Mesothelial cell of epicardium (in vitro differentiated cells): ENCODE measurements at regions not wholly inside any gene's neighbourhood (a gene's known extent, or its start where the extent isn't known, plus 50 kb on each side); places are given as distances from the start of the nearest gene placed in this dataset.

Experiments
- DNase-seq, 2 experiments: peaks; one replicate each; pipeline ENCODE4 v3.0.0; 2021; ENCODE audit warnings: low spot score in 2 of 2; ENCODE audit not compliant: unreplicated experiment in 2 of 2
- H3K27ac Mint-ChIP-seq: 2 replicates; pipeline ENCODE4 v1.8.0; 2021; ENCODE audit warnings: mixed read lengths
- H3K27me3 Mint-ChIP-seq: 2 replicates; pipeline ENCODE4 v1.8.0; 2021; ENCODE audit warnings: low read depth, mixed read lengths
- H3K36me3 Mint-ChIP-seq: 2 replicates; pipeline ENCODE4 v1.8.0; 2021; ENCODE audit warnings: mixed read lengths
- H3K4me1 Mint-ChIP-seq: 2 replicates; pipeline ENCODE4 v1.8.0; 2021; ENCODE audit warnings: mixed read lengths
- H3K4me3 Mint-ChIP-seq: 2 replicates; pipeline ENCODE4 v1.8.0; 2021; ENCODE audit warnings: mild to moderate bottlenecking, moderate library complexity, mixed read lengths
- H3K9me3 Mint-ChIP-seq: 2 replicates; pipeline ENCODE4 v1.8.0; 2021; ENCODE audit warnings: mixed read lengths
- TF ChIP-seq, protein P1 (sequence below): fragments of 200-600 bp; sonication (generic); IDR thresholded peaks from one replicate; pipeline ENCODE4 v1.5.0; 2021; ENCODE audit warnings: antibody characterized with exemption; ENCODE audit not compliant: unreplicated experiment

DNA sequence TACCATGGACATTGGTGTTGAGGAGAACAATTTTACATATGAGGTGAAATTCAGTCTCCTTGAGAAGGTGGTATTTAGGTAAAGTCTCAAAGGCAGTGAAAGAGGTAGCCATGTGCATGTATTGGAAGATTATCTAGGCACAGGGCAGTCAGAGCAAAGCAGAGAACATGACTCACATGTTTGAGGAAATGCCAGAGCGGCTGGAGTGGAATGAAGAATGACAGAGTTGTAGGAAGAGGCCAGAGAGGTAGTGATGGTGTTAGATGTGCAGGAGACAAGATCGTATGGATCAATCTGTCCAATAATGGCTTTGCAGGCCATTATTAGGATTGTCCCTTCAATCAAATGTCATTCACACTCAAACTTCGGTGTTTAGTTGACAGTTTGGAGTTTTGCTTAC is 449.4 kb upstream of the PTCHD4 start:
- Mint-ChIP-seq H3K9me3 (peaks cover 11% of the 10 kb centered on the region), H3K4me3 (no peak overlapping the region), H3K4me1 (peaks cover 5% of the 10 kb centered on the region), H3K36me3 (no peaks in the 10 kb centered on the region), H3K27ac (no peak overlapping the region), H3K27me3 (no peaks in the 10 kb centered on the region)
- TF ChIP-seq, protein P1, sequence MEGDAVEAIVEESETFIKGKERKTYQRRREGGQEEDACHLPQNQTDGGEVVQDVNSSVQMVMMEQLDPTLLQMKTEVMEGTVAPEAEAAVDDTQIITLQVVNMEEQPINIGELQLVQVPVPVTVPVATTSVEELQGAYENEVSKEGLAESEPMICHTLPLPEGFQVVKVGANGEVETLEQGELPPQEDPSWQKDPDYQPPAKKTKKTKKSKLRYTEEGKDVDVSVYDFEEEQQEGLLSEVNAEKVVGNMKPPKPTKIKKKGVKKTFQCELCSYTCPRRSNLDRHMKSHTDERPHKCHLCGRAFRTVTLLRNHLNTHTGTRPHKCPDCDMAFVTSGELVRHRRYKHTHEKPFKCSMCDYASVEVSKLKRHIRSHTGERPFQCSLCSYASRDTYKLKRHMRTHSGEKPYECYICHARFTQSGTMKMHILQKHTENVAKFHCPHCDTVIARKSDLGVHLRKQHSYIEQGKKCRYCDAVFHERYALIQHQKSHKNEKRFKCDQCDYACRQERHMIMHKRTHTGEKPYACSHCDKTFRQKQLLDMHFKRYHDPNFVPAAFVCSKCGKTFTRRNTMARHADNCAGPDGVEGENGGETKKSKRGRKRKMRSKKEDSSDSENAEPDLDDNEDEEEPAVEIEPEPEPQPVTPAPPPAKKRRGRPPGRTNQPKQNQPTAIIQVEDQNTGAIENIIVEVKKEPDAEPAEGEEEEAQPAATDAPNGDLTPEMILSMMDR = no peak
- no peak for DNase-seq

DNA sequence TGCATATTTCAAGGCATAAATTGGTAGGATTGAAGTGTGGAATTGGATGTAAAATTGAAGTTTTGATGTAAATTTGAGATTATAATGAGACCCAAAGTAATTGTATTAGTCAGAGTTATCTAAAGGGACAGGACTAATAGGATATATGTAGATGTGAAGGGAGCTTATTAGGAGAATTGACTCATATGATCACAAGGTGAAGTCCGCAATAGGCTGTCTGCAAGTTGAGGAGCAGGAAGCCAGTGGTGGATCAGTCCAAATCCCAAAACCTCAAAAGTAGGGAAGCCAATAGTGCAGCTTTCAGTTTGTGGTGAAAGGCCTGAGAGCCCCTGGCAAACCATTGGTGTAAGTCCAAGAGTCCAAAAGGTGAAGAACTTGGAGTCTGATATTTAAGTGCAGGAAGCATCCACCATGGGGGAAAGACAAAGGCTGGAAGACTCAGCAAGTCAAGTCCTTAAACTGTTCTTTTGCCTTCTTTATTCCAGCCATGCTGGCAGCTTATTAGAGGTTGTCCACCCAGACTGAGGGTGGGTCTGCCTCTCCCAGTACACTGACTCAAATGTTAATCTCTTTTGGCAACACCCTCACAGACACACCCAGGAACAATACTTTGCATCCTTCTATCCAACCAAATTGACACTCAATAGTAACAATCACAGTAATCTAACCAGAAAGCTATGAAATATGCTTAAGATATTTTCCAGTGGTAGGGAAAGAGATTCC is 442.6 kb upstream of the PTCHD4 start:
- no peaks in the 10 kb centered on the region for H3K27me3 Mint-ChIP-seq
- peaks cover 2% of the 10 kb centered on the region for H3K36me3 Mint-ChIP-seq
- H3K9me3 Mint-ChIP-seq = peaks cover 17% of the 10 kb centered on the region

DNA sequence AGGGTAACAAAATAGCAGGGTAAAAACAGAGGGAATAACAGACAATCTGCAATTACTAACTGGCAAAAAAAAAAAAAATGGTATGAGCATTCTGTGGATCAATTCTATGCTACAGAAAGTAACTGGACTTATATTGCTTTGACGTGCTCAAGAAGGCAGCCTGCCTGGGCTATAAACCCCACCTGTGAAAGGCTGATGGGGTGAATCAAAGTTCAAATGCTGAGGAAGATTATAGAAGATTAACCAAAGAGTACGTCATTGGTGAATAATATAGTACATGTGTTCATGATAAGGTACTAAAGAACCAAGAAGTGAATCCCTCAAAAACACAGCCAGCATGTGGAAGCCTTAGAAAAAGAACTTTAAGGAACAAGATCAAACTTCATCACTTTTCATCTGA is 441.9 kb upstream of the PTCHD4 start:
- no peak for DNase-seq
- TF ChIP-seq, protein P1 = no peak
- peaks cover 22% of the 10 kb centered on the region for H3K4me1 Mint-ChIP-seq
- H3K27ac Mint-ChIP-seq = peak overlapping the region; percentile 74
- H3K27me3 Mint-ChIP-seq = no peaks in the 10 kb centered on the region
- H3K4me3 Mint-ChIP-seq = no peak overlapping the region
- peaks cover 2% of the 10 kb centered on the region for H3K36me3 Mint-ChIP-seq
- H3K9me3 Mint-ChIP-seq = peaks cover 13% of the 10 kb centered on the region

More for the DNA sequence above, 442.6 kb upstream of the PTCHD4 start:
- TF ChIP-seq, protein P1 = no peak
- peaks cover 22% of the 10 kb centered on the region for H3K4me1 Mint-ChIP-seq
- DNase-seq = no peak
- no peak overlapping the region for H3K4me3 Mint-ChIP-seq
- no peak overlapping the region for H3K27ac Mint-ChIP-seq

GRCh38 chr6:48550603-48551002 is 439.6 kb upstream of the PTCHD4 start:
- Mint-ChIP-seq H3K4me1 (peaks cover 22% of the 10 kb centered on the region), H3K27ac (no peak overlapping the region), H3K36me3 (peaks cover 2% of the 10 kb centered on the region), H3K4me3 (no peak overlapping the region), H3K27me3 (no peaks in the 10 kb centered on the region), H3K9me3 (peaks cover 15% of the 10 kb centered on the region)
- TF ChIP-seq, protein P1 = no peak
- no peak for DNase-seq

DNA sequence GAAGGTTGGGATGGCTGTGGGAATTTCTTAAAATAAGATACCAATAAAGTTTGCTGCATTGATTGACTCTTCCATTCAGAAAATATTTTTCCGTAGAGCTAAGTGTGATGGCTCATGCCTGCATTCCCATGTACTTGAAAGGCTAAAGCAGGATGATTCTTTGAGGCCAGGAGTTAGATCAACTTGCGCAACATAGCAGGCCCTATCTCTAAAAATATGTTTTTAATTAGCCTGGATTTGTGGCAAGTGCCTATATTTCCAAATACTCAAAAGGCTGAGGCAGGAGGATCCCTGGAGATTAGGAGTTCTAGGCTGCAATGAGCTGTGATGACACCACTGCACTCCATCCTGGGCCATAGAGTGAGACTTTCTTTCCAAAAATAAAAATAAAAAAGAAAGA is 431.2 kb upstream of the PTCHD4 start:
- Mint-ChIP-seq H3K27ac (no peak overlapping the region), H3K4me3 (no peak overlapping the region)

More for the DNA sequence above, 431.2 kb upstream of the PTCHD4 start:
- peaks cover 12% of the 10 kb centered on the region for H3K36me3 Mint-ChIP-seq
- DNase-seq = no peak
- TF ChIP-seq, protein P1 = no peak
- H3K9me3 Mint-ChIP-seq = peaks cover 24% of the 10 kb centered on the region
- H3K27me3 Mint-ChIP-seq = no peaks in the 10 kb centered on the region
- H3K4me1 Mint-ChIP-seq = no peaks in the 10 kb centered on the region
